GM12878 (cell line): ENCODE measurements at regions not wholly inside any gene's neighbourhood (a gene's known extent, or its start where the extent isn't known, plus 50 kb on each side); places are given as distances from the start of the nearest gene placed in this dataset.

Experiments
- ATAC-seq: fragments of 200-7000 bp; cut with Tn5 transposase; 3 replicates; pipeline ENCODE4 v1.9.1; 2020; ENCODE audit warnings: mild to moderate bottlenecking, moderate library complexity
- BruUV-seq: library from RNA; stranded (reverse); fragments of 400-500 nt; replicated peaks from 2 replicates; lab custom pipeline; 2021; lab: Mats Ljungman, UMichigan
- CTCF ChIA-PET: fragments of 300-600 bp; sonication (Branson Sonifier 250); formaldehyde crosslinking; extraction: SDS; loops from one replicate; lab custom pipeline; 2021; ENCODE audit warnings: inconsistent platforms; lab: Yijun Ruan, JAX
- POLR2A ChIA-PET: fragments of 350-600 bp; formaldehyde crosslinking; extraction: SDS; loops from one replicate; lab custom pipeline; 2021; ENCODE audit warnings: inconsistent platforms; lab: Charles Lee
- RAD21 ChIA-PET: fragments of 300-600 bp; sonication (Branson Sonifier 250); formaldehyde crosslinking; loops from one replicate; lab custom pipeline; 2023; ENCODE audit warnings: antibody characterized with exemption; ENCODE audit not compliant: unreplicated experiment; lab: Charles Lee
- SMC1A ChIA-PET: fragments of 300-600 bp; sonication (Branson Sonifier 250); formaldehyde crosslinking; loops from one replicate; lab custom pipeline; 2023; ENCODE audit not compliant: unreplicated experiment, uncharacterized antibody; lab: Charles Lee
- DNase-seq: peaks from one replicate; pipeline ENCODE4 v3.0.0-alpha.2; 2011; ENCODE audit warnings: low read depth, low spot score
- FAIRE-seq: peaks from 3 replicates; lab custom pipeline; 2011; peaks lifted over from hg19 to GRCh38; lab: Jason Lieb, UNC
- H2AFZ ChIP-seq: 2 replicates; pipeline ENCODE4 v1.6.0; 2011; ENCODE audit warnings: low read depth, low read length, control low read depth; ENCODE audit not compliant: control insufficient read depth
- H3K27ac ChIP-seq: 2 replicates; pipeline ENCODE4 v1.5.1; 2011; ENCODE audit warnings: control low read depth; ENCODE audit not compliant: control insufficient read depth, insufficient read depth
- H3K27me3 ChIP-seq, 2 experiments: replicated peaks in 1 of 2; 2 replicates each; pipeline versions ENCODE4 v1.6.0 to v1.6.1; 2011; ENCODE audit warnings: low read length in 1 of 2; ENCODE audit not compliant: control insufficient read depth in 2 of 2, insufficient read depth in 2 of 2
- H3K36me3 ChIP-seq, 2 experiments: 2 replicates each; pipeline ENCODE4 v1.5.1; 2011; ENCODE audit warnings: low read length in 1 of 2; ENCODE audit not compliant: control insufficient read depth in 2 of 2, insufficient read depth in 2 of 2
- H3K4me1 ChIP-seq: 2 replicates; pipeline ENCODE4 v1.6.1; 2011; ENCODE audit warnings: mild to moderate bottlenecking, low read length, moderate library complexity, mixed read lengths; ENCODE audit not compliant: control insufficient read depth, insufficient read depth
- H3K4me2 ChIP-seq: 2 replicates; pipeline ENCODE4 v1.6.0; 2011; ENCODE audit warnings: control low read depth; ENCODE audit not compliant: control insufficient read depth, insufficient read depth
- H3K4me3 ChIP-seq: fragments of 200-600 bp; sonication (generic); 2 replicates; pipeline ENCODE4 v1.5.1; 2016
- H3K79me2 ChIP-seq: 2 replicates; pipeline ENCODE4 v1.6.0; 2011; ENCODE audit warnings: low read length; ENCODE audit not compliant: control insufficient read depth, insufficient read depth
- H3K9ac ChIP-seq: 2 replicates; pipeline ENCODE4 v1.8.0; 2011; ENCODE audit warnings: low read length, control low read depth, mixed read lengths; ENCODE audit not compliant: control insufficient read depth, insufficient read depth
- H3K9me3 ChIP-seq: replicated peaks from 3 replicates; pipeline ENCODE4 v1.5.1; 2011; ENCODE audit warnings: mild to moderate bottlenecking, low read length; ENCODE audit not compliant: control insufficient read depth, insufficient read depth
- H4K20me1 ChIP-seq: 2 replicates; pipeline ENCODE4 v1.6.0; 2011; ENCODE audit not compliant: control insufficient read depth, insufficient read depth
- ATF2 ChIP-seq: IDR thresholded peaks from 2 replicates; pipeline ENCODE4 v1.6.1; 2012; ENCODE audit warnings: low read length, inconsistent platforms
- E2F4 ChIP-seq: IDR thresholded peaks from 2 replicates; pipeline ENCODE4 v1.6.1; 2012; ENCODE audit warnings: low read depth, low read length, improper control_type of control experiment
- GATAD2B ChIP-seq: fragments of 450-650 bp; conservative IDR thresholded peaks from 2 replicates; pipeline ENCODE4 v1.6.1; 2017; ENCODE audit warnings: low read depth, mild to moderate bottlenecking, moderate library complexity
- HDAC6 ChIP-seq: fragments of 200-600 bp; sonication (generic); IDR thresholded peaks from one replicate; pipeline ENCODE4 v1.8.0; 2017; ENCODE audit warnings: antibody characterized with exemption; ENCODE audit not compliant: unreplicated experiment
- IKZF1 ChIP-seq: fragments of 450-650 bp; conservative IDR thresholded peaks from 2 replicates; pipeline ENCODE4 v1.6.1; 2017; ENCODE audit warnings: antibody characterized with exemption, mild to moderate bottlenecking
- MTA2 ChIP-seq: fragments of 450-650 bp; IDR thresholded peaks from 2 replicates; pipeline ENCODE4 v1.6.1; 2016; ENCODE audit warnings: low read depth, mild to moderate bottlenecking, moderate library complexity
- MYB ChIP-seq: fragments of 150-350 bp; IDR thresholded peaks from 2 replicates; pipeline ENCODE4 v1.6.1; 2014; ENCODE audit warnings: mild to moderate bottlenecking, low read depth, low read length, borderline replicate concordance
- NBN ChIP-seq: fragments of 450-650 bp; IDR thresholded peaks from 2 replicates; pipeline ENCODE4 v1.6.1; 2016
- NKRF ChIP-seq: fragments of 450-650 bp; conservative IDR thresholded peaks from 2 replicates; pipeline ENCODE4 v1.6.1; 2017; ENCODE audit warnings: mild to moderate bottlenecking, moderate library complexity
- NR2C1 ChIP-seq: fragments of 450-650 bp; IDR thresholded peaks from 2 replicates; pipeline ENCODE4 v1.6.1; 2017; ENCODE audit warnings: antibody characterized with exemption, mild to moderate bottlenecking, moderate library complexity
- STAT3 ChIP-seq: IDR thresholded peaks from 2 replicates; pipeline ENCODE4 v1.6.1; 2011; ENCODE audit warnings: low read depth, low read length, improper control_type of control experiment
- TBL1XR1 ChIP-seq: IDR thresholded peaks from 2 replicates; pipeline ENCODE4 v1.6.1; 2012; ENCODE audit warnings: low read depth, low read length, improper control_type of control experiment
- USF1 ChIP-seq: IDR thresholded peaks from 2 replicates; pipeline ENCODE4 v1.6.1; 2011; ENCODE audit warnings: borderline replicate concordance, low read depth, mild to moderate bottlenecking, moderate library complexity, mixed read lengths, low read length; ENCODE audit not compliant: insufficient read depth; ENCODE audit errors: extremely low read length
- WRNIP1 ChIP-seq: IDR thresholded peaks from 2 replicates; pipeline ENCODE4 v1.6.1; 2011; ENCODE audit warnings: low read depth, low read length, improper control_type of control experiment, borderline replicate concordance
- ZBTB40 ChIP-seq: fragments of 450-650 bp; IDR thresholded peaks from 2 replicates; pipeline ENCODE4 v1.6.1; 2016; ENCODE audit warnings: mild to moderate bottlenecking, moderate library complexity, borderline replicate concordance
- WGBS: methylation state at CpG from one replicate; pipeline ENCODE4 v1.1.6; 2016; ENCODE audit warnings: low lambda C conversion rate; ENCODE audit not compliant: insufficient replicate concordance, insufficient coverage; ENCODE audit errors: missing lambda C conversion rate; 5-methylcytosine and 5-hydroxymethylcytosine counted together
- in situ Hi-C: fragments of 300-500 bp; cut with MboI; formaldehyde crosslinking; loops from 9 replicates; pipeline ENCODE4 v1.14.3; 2018; ENCODE audit warnings: mixed read lengths
- intact Hi-C: fragments of 100-400 bp; cut with micrococcal nuclease; formaldehyde crosslinking; loops from one replicate; pipeline ENCODE4 v1.14.2; 2022; ENCODE audit not compliant: unreplicated experiment

- no peak overlapping the region for H3K4me3 ChIP-seq
- in situ Hi-C loops = no loop called here
- POLR2A ChIA-PET = no interaction called here
- H3K36me3 ChIP-seq = no peaks in the 10 kb centered on the region
- H3K27me3 ChIP-seq = peaks cover 9 to 11% of the 10 kb centered on the region in 2 experiments; a peak in 3 of 4 replicates
- H3K79me2 ChIP-seq = no peaks in the 10 kb centered on the region
- TF ChIP-seq WRNIP1 (no peak), MYB (no peak), NKRF (no peak), GATAD2B (no peak), IKZF1 (no peak), NR2C1 (no peak), STAT3 (no peak), NBN (no peak), ATF2 (no peak), ZBTB40 (no peak), HDAC6 (no peak), MTA2 (no peak), E2F4 (no peak), TBL1XR1 (no peak), USF1 (no peak)
- TF ChIP-seq, all 136 proteins: peak for 0
- ChIA-PET RAD21 (no interaction called here), SMC1A (no interaction called here), CTCF (no interaction called here)
- no peaks in the 10 kb centered on the region for H3K4me1 ChIP-seq
- DNase-seq (no peak), FAIRE-seq (no peak), ATAC-seq (no peak)
- H4K20me1 ChIP-seq = no peaks in the 10 kb centered on the region
- no peak overlapping the region for H3K27ac ChIP-seq
- H3K4me2 ChIP-seq = no peak overlapping the region
- WGBS = 13% methylated on average over 3 of the region's 3 CpGs
- no TSS peak for BruUV-seq
- H3K9ac ChIP-seq = no peak overlapping the region
- intact Hi-C loops = no loop called here
- no peaks in the 10 kb centered on the region for H3K9me3 ChIP-seq
- no peak overlapping the region for H2AFZ ChIP-seq
These were observed 124.1 kb upstream of the MYCN start for GRCh38 chr2:15816226-15816625.
